ENCODE measurements at regions not wholly inside any gene's neighbourhood (a gene's known extent, or its start where the extent isn't known, plus 50 kb on each side); places are given as distances from the start of the nearest gene placed in this dataset.

GRCh38 chr15:95170561-95171380 is 939.4 kb downstream of the MCTP2 start:
- TF ChIP-seq, protein P1, sequence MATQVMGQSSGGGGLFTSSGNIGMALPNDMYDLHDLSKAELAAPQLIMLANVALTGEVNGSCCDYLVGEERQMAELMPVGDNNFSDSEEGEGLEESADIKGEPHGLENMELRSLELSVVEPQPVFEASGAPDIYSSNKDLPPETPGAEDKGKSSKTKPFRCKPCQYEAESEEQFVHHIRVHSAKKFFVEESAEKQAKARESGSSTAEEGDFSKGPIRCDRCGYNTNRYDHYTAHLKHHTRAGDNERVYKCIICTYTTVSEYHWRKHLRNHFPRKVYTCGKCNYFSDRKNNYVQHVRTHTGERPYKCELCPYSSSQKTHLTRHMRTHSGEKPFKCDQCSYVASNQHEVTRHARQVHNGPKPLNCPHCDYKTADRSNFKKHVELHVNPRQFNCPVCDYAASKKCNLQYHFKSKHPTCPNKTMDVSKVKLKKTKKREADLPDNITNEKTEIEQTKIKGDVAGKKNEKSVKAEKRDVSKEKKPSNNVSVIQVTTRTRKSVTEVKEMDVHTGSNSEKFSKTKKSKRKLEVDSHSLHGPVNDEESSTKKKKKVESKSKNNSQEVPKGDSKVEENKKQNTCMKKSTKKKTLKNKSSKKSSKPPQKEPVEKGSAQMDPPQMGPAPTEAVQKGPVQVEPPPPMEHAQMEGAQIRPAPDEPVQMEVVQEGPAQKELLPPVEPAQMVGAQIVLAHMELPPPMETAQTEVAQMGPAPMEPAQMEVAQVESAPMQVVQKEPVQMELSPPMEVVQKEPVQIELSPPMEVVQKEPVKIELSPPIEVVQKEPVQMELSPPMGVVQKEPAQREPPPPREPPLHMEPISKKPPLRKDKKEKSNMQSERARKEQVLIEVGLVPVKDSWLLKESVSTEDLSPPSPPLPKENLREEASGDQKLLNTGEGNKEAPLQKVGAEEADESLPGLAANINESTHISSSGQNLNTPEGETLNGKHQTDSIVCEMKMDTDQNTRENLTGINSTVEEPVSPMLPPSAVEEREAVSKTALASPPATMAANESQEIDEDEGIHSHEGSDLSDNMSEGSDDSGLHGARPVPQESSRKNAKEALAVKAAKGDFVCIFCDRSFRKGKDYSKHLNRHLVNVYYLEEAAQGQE (IDR thresholded peaks at IDR 0.05; ENCODE audit: insufficient read depth in 1 of 2, low read depth in 2 of 2, low read length in 2 of 2): no peak
- no peak for TF ChIP-seq POLR2AphosphoS5 (IDR thresholded peaks at IDR 0.05; ENCODE audit: low read depth, low read length)

Data from PFSK-1 (cell line).